ENCODE measurements at regions not wholly inside any gene's neighbourhood (a gene's known extent, or its start where the extent isn't known, plus 50 kb on each side); places are given as distances from the start of the nearest gene placed in this dataset.

DNA sequence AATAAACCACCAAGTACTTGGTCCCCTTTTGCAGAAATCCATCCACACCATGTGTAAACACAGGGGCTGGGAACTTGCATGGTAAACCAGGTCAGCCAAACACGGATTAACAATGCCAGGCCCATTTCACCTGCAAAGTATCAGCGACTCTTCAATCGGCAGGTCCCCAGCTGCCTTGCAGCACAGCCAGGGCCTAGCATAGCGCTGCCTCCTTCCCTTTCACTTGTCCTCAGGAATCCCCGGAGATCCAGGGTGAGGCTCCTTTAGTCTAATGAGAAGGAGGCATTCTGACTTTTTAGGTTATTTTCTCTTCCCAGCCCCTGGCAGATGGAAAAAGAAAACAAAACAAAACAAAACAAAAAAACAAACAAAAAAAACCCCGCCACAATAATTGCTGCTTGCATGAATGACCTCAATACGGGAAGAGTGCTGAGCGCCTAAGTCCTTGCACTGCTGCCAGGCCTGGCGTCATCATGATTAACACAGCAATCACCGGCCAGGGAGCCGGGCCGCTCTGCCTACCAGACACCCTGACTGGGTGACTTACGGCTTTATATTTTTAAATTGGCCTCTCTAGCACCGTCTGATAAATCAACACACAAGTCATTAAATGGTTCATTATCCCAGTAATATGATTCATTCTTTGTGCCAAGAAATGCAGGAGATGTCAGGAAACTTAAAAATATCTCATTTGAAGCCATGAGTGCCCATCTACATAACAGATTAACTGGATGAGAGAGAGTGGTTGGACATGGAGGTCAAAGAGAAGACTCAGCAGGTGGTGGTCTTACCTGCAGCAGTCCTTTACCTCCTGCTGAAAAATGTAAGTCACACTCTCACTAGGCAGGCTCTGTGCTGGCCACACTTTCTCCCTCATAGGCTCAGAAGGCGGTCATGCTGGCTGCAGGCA is 692.7 kb downstream of the UQCRFS1 start:
- DNase-seq = no peak

DNA sequence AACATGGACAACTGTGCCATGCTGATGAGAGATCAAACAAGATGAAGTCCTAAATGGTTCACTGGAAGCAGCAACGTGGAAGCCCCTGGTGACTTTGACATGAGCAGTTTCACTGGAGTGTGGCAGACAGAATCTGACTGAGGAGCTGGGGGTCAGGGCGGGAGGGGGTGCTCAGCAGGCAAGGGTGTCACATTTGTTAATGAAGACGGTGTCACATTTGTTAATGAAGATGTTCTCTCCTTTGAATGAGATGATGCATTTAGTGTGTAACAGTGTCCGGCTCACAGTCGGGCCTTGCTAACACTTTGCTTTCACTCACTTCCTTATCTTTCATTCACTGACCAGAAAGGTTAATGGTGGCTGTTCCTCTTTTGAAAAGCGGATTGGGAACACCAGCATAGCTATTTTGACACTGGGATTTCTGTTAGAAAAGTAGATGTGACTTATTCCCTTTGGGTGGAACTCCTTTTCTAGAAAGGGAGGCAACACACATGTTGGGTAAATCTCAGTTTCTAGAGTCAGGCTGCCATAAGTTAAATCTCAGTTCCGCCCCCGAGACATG is 693.7 kb downstream of the UQCRFS1 start:
- no peak for DNase-seq

DNA sequence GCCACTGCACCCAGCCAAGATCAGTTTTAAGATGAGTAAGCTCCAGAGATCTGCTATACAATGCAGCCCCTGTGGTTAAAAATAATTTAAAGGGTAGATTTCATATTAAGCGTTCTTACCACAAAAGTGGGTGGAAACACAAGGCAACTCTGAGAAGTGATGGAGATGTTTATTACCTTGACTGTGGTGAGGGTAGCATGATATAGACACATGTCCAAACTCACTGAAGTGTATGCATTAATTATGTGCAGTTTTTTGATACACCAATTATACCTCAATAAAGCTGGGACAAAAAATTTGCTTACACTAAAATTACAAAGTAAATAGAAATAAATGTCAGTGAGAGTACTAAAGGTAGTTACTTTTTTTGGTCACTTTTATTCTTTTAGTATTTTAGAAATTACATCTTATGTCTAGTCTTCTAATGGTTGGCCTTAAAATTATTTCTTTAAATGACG is 696.5 kb downstream of the UQCRFS1 start:
- no peak for DNase-seq

DNA sequence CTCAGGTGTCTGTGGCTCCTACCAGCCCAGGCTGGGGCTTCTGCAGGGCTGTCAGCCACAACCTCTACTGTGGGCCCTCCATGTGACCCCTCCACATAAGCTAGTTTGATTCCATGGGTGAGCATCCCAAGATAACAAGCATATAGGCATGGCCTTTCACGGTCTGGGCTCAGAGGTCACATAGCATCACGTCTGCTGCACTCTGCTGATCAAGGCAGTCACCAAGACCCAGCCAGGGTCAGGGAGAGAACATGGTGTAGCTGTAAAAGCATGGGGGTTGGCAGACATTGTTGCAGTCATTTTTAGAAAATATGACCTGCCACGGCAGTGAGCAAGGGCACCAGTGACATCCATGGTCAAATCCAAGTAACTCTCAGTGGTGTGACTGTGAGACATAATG is 698.8 kb downstream of the UQCRFS1 start:
- no peak for DNase-seq

DNA sequence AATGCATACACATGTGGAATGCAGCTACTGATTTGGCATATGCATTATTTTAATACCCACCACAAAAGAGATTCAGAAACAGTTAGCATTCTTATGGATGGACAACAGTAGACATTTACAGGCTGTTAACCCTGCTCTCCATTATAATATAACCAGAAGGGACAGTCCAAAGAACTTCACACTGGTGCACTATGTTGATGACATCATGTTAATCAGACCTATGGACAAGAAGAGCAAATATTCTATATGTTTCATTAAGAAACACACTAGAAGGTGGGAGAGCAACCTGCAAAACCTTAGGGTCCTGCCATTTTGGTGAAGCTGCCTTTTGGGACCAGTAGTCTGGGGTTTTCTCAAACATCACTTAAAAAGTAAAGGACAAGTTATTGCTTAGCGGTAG is 701.3 kb downstream of the UQCRFS1 start:
- DNase-seq = no peak

DNA sequence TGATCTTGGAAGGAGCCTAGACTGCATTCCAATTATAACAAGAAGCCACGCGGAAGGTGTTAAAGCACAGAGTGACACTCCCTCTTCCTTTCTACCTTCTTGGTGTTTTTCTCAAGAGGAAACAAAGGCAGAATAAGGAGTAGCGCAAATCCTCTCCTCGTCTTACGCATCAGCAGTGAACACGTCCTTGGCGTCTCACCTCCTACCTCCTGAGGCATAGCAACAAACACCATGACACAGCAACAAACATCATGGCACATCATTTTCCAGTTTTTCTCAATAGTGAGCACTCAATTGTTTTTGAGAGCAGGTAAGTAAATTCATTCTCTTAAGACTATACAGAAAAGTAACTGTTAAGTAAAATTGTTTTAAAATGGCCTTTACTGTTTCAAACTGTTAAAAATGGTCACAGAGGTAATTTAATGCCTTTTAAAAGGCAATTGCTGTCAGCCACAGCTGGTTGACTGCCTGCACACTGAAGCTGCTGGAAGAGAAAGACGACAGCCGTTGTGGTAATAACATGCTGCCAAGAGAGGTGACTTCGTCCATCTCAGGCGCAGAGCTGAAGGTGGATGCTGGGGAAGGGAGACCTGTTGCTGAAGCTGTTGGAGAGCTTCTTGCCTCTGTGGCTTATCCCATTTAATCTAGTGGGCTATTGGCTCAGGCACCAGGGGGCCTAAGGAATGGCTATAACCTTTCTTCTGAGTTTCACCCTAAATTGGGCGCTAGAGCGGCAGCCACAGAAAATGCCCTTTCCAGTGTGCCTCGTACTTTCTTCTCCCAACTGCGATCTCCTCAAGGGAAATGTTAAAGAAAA is 703.7 kb downstream of the UQCRFS1 start:
- DNase-seq = no peak

DNA sequence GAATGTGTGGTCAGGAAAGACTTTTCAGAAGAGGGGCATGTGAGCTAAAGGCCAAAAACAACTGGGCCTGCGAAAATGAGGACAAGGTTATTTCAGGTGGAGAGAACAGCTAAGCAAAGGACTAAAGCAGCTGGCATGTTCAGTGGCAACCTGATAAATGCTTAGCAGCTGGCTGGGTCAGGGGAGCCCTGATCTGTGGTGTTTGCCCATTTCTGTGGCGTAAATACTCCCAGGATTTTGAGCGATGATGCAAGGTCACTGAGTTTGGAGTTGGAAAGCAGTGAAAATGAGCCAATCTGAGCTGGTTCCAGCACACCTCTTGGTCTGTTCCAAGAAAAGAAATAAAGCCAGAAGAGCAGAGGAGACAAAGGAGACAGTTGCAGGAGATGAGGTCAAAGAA is 704.3 kb downstream of the UQCRFS1 start:
- DNase-seq = no peak

DNA sequence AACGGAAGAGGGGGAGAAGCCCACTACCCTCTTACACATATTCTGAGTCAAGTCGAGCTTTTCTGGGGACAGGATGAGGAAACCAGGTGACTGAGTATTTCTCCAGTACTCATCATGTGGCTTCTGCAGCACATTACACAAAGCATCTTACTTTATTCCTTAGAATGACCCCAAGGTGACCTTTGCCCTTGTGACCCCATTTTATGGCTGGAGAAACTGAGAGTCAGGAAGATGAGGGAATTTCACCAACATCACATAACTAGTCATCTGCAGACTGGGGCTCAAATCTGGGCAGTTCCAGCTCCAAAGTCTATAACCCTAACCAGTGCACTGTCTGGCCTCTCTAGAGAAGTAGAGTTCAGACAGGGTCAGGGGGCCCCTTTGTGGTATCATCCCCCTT is 707.0 kb downstream of the UQCRFS1 start:
- DNase-seq = no peak

DNA sequence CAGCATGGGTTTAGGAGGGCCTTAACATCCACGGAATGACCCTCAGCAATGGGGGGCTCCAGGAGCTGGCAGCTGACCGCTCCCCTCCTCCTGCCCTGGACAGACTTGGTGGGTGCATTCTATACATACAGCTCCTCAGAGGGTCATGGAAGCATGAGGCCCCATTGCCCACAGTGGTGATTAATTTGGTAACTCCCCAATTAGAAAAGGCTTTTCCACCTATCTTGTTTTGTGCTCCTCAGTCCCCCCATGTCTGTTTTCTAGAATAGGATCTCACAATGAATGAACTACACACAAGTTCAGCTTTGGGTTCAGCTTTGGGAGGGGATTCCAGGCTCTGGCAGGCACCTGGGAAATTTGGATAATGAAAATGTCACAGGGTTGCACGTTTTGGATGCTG is 707.8 kb downstream of the UQCRFS1 start:
- no peak for DNase-seq

DNA sequence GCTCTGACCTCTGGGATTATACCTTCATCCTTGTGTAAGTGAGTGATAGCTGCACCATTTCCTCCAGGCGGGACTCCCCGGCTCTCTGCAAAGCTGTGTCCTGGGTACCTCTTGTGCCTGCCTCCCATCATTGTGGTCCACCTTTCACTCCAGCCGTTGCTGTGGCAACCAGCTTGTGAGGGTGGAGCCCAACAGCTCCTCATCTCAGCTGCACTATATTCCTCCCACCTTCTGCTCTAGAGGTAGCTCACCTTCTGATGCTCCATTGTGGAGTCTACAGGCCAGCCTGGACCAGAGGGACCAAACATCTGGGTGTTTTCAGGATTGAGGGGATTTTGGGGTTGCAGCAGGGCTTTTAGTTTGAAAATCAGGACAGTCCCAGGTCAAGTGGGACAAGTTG is 708.2 kb downstream of the UQCRFS1 start:
- no peak for DNase-seq

DNA sequence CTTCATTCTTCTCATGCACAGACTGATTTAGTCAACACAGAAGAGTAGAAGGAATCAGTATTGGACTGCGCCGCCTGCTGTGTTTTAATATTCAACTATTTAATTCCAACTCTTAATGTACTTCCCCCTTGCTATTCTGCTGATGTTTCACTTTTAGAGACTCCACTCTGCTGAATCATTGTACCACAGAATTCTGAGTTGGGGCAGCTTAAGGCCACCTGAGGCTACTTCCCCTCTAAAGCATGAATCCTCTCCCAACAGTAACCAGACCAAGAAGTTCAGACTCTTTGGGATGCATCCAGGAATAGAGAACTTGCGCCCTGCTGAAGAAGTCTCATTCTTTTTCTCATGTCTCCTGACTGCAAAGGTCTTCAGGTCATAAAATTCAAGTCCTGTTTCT is 708.8 kb downstream of the UQCRFS1 start:
- no peak for DNase-seq

DNA sequence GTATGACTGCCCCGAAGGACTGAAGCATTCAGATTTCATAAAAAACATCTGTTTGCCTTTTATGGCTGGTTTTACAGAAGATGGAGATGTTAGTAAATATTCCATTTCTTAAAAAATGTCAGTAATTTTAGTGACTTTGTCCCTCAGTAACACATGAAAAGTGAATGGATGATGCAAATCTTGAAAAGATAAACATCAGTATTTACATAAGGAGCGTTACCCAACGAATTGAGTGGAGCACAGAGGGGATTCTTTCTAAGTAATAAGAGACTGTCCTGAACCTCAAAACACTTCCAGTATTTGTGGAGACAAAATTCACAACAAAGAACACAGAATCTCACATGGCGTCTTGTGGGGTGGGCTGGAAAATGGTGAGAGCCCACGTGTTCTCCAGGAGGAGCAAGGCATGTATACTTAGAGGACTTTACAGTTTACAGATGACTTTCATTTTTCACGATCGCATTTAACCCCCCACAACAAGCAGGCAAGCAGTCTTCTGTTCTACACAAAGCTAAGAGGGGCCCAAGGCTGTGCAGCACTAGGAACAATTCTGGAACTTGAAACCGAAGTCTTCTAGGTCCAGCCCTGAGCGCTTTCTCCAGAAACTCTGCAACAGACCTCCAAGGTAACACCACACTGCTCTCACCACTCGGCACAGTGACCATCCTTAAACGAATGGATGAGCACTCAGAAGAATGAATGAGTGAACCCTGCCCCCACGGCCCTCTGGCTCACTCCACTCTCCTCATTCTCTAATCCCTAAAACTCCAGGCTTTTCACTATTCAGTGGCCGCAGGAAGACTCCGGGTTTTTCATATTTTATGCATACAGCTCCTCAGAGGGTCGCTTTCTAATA is 709.8 kb downstream of the UQCRFS1 start:
- no peak for DNase-seq

DNA sequence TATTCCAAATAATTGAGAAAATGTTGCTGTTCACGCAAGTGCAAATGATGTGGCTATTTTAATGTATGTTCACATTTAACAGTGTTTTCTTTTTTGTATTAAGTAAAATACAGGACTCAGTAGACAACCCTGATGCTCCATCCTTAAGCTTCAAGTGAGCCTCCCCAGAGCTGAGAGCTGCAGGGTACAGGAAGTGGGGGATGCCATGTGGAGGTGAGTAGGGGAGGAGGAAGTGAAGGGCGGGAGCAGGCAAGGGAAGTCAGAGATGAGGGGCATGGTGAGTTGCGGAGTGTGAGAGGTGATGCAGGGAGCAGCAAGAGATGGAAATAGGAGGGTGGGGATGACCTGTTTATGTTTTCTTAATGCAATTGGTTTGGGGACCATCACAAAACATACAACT is 711.0 kb downstream of the UQCRFS1 start:
- DNase-seq = no peak

DNA sequence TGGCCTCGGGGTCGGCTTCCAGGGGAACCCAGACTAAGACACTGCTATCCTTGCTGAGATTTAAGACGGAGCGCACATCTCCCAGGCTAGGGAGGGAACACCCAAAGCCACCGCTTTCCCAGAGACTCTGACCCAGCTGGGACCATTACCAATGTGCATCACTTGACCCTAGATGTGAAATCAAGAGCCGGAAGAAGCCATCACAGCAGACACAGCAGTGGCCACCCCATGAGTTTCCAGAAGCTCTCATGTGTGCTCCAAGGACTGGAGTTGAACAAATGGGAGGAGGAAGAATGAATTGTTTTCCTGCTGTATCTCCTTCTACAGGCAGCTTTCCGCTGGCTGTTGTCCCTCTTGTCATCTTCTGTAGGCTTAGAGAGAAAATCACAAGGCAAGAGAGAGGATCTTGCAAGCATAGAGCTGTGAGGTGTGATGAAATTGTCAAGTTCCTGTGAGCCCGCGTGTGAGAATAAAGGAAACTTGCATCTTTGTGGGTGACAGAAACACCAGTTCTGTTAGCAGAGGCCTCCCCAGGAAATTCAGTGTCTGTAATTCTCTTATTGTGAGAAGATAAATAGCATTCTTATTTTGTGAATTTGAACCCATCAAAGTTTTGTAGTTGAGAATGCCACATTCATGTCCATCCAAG is 711.8 kb downstream of the UQCRFS1 start:
- DNase-seq = no peak

DNA sequence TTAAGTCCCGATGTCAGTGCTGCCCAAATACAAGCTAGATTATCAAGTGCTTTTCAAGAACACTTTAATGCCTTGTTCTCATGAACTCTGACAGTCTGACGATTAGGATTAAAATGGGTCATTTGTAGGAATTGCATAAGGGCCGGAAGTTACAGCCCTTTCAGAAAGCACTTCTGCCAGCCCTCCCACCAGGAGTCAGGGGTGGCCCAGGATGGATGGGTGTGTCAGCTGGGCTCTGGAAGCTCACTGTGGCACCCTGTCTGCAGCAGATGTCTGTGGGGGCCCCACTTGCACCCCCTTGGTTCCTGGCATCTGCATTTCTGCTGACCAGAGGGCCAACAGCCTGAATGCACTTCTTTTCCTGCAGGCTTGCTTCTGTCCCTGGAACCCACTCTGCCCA is 712.7 kb downstream of the UQCRFS1 start:
- DNase-seq = no peak

DNA sequence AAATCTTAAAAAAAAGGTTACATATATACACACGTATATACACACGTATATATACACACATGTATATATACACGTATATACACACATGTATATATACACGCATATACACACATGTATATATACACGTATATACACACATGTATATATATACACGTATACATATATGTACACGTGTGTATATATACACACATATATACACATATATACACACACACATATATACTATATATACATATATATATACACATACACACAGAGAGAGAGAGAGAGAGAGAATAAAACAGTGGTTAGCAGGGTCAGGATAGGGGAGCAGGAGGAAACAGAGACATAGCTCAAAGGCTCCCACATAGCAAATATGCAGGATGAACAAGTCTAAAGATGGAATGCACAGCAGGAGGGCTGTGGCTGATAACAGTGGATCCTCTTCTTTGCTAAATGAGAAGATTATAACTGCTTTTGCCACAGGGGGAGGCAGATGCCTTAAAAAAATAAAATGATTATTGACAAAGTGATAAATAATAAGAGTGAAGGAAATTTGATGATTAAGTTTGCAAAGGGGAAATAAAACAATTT is 714.5 kb downstream of the UQCRFS1 start:
- DNase-seq = no peak

DNA sequence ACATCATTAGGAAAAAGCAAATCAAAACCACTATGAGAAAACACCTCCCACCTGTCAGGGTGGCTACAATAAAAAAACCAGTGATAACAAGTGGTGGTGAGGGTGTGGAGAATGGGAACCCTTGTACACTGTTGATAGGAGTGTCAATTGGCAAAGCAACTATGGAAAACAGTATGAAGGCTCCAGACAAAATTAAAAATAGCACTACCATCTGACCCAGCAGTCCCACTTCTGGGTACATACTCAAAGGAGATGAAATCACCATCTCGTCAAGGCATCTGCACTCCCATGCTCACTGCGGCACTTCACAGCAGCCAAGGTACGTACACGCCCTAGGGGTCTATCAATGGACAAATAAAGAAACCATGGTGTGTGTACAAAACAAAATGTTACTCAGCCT is 715.1 kb downstream of the UQCRFS1 start:
- no peak for DNase-seq

DNA sequence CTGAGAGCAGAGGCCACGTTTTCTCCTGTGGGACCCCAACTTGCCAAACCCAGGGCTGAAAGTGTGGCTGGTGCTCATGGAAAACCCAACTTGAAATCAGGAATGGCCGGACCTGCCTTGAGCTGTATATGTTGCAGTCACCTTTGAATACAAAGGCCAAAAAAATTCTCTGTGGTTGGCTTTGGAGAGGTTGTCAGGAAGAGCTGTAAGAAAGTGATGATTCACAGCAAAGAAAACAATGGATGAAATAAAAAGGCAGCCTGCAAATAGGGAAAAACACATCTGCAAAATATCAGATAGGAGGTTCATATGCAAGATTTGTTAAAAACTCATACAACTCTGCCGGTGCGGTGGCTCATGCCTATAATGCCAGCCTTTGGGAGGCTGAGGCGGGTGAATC is 715.8 kb downstream of the UQCRFS1 start:
- no peak for DNase-seq

DNA sequence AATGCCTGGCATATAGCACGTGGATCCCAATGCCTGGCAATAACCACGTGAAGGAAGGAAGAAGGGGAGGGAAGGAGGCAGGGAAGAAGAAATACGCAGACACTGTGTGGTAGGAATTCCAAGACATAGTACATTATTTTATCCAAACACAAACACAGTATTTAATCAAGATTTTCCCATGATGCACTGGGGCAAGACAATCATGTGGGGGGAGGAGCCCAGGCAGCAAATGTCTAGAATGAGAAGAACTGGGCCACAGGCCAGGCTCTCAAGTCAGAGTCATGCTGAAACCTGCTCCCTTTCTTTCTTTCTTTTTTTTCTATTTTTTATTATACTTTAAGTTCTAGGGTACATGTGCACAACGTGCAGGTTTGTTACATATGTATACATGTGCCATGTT is 717.9 kb downstream of the UQCRFS1 start:
- DNase-seq = no peak

DNA sequence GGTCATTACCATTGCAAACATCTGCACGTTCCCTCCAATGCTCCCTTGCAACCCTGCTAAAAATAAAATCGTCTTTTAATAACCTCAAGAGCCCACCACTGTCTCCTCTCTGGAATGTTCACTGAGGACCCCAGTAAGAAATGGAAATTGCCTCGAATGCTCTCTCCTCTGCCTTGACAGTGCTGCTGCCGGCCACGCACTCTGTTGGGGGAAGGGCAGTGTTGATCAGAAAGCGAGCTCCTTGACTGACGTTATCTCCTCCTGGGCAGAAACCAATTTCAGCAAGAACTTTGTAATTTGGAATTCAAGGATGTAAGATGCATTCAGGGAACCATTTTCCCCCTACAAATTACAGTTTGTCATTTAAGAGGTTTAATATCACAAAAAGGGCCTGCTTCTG is 718.5 kb downstream of the UQCRFS1 start:
- no peak for DNase-seq

DNA sequence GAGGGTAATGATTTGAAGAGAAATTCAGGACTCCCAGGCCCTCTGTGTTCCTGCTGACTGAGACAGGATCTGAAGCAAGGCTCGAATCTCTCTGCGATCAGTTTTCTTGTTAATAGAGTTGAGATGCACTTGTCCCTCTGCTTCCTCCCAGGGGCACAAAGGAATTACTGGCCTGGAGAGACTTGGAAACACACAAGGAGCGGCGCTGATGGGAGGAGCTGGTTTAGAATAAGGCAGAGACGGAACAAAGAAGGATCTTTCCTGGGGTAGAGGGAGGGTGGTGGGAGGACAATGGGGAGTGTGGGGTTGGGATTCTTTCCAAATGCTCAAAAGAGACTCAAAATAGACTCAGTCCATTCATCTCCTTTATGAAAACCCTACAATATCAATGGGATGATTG is 719.1 kb downstream of the UQCRFS1 start:
- no peak for DNase-seq

DNA sequence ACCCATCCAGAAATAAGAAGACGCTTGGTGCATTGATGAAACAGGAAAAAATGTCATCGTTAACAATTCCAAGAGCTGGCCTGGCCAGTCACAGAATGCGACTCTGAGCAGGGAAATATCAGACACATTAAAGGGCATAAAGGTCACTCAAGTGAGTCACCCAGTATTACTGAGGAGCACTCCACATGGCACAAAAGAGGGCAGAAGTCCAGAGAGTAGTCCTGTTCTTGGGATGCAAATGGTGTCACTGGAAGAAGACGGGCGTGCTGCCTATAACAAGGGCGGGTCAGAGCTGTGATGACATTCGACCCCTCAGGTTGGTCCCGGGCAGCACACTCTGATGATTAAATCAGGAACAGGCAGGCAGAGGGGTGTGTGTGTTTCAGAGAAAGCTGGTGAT is 720.3 kb downstream of the UQCRFS1 start:
- no peak for DNase-seq
